Esophagus (tissue), 2 donors: ENCODE measurements at regions not wholly inside any gene's neighbourhood (a gene's known extent, or its start where the extent isn't known, plus 50 kb on each side); places are given as distances from the start of the nearest gene placed in this dataset.

Source experiments
- H3K27ac ChIP-seq, 2 donors: one replicate each; pipeline ENCODE4 v1.5.1; 2013; ENCODE audit warnings: low read depth in 2 of 2, mild to moderate bottlenecking in 2 of 2, inconsistent platforms in 1 of 2, low read length in 1 of 2, moderate library complexity in 1 of 2
- H3K27me3 ChIP-seq, 2 donors: one replicate each; pipeline ENCODE4 v1.6.1; 2013; ENCODE audit warnings: low read length in 2 of 2, control low read depth in 1 of 2, mild to moderate bottlenecking in 1 of 2; ENCODE audit not compliant: insufficient read depth in 2 of 2, control insufficient read depth in 1 of 2
- H3K36me3 ChIP-seq, 2 donors: one replicate each; pipeline ENCODE4 v1.6.1; 2013; ENCODE audit warnings: low read length in 1 of 2; ENCODE audit not compliant: control insufficient read depth in 2 of 2, insufficient read depth in 2 of 2
- H3K4me1 ChIP-seq, 2 donors: one replicate each; pipeline ENCODE4 v1.6.1; 2013; ENCODE audit warnings: low read length in 1 of 2; ENCODE audit not compliant: control insufficient read depth in 2 of 2, insufficient read depth in 2 of 2
- H3K4me3 ChIP-seq, 2 donors: one replicate each; pipeline ENCODE4 v1.5.1; 2013; ENCODE audit warnings: low read length in 2 of 2, mild to moderate bottlenecking in 2 of 2, low read depth in 1 of 2, moderate library complexity in 1 of 2
- H3K9me3 ChIP-seq, 2 donors: one replicate each; pipeline ENCODE4 v1.6.1; 2013; ENCODE audit warnings: mild to moderate bottlenecking in 2 of 2, low read depth in 1 of 2, low read length in 1 of 2, moderate library complexity in 1 of 2; ENCODE audit not compliant: control insufficient read depth in 2 of 2, insufficient read depth in 1 of 2
- WGBS, 2 donors: extraction: QIAGEN DNeasy Blood & Tissue Kit; methylation state at CpG; one replicate each; pipeline ENCODE4 v1.1.7; 2013; 5-methylcytosine and 5-hydroxymethylcytosine counted together
- donor health status: healthy with polysubstance abuse.
- donor health status: Bipolar disorder and iron deficiency.

DNA sequence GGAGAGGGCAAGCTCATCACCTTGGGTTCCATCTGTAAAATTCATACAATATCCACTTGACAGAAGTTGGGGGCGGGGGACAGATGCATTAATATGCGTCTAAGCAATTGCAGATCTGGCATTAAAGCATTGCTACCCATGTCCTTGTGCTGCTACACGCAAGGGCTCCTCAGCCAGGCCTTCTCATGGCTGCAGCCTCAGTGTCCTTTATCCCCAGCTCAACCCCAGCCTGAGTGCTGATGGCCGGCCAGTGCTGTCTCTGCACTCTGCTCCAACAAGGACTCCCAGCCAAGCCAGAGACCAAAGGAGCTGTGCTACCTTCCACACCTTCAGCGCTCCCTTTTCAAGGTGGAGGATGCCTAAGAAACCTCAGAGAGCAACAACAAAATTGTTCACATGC is 188.5 kb upstream of the STXBP5 start:
- Histone ChIP-seq H3K4me3 (no peak overlapping the region), H3K36me3 (no peaks in the 10 kb centered on the region), H3K27me3 (no peaks in the 10 kb centered on the region), H3K27ac (no peak overlapping the region), H3K4me1 (no peaks in the 10 kb centered on the region), H3K9me3 (no peaks in the 10 kb centered on the region)
- WGBS, 2 donors: 91 to 92% methylated on average over 5 of the region's 5 CpGs

DNA sequence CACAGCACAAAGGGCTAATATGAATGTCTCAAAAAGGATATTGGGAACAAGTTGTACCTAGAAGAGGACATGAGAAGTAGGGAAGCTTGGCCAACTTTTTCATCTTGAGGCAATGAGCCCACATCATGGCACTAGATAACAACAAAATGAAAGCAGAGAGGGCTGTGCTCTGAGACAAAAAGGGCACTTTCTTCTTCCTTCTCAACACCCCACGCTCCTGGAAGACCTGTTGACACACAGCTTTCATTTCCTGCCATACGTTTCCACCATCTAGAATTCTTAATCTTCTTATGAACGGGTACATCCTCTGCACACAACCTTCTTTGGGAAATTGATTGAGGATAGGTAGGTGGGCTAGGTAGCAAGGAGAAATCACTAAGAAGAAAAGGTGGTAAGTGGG is 187.8 kb upstream of the STXBP5 start:
- 66 to 74% methylated on average over 3 of the region's 3 CpGs for WGBS, 2 donors
- H3K36me3 ChIP-seq: no peaks in the 10 kb centered on the region
- no peaks in the 10 kb centered on the region for H3K9me3 ChIP-seq
- no peak overlapping the region for H3K27ac ChIP-seq
- no peak overlapping the region for H3K4me3 ChIP-seq
- H3K27me3 ChIP-seq: no peaks in the 10 kb centered on the region
- H3K4me1 ChIP-seq: no peaks in the 10 kb centered on the region

DNA sequence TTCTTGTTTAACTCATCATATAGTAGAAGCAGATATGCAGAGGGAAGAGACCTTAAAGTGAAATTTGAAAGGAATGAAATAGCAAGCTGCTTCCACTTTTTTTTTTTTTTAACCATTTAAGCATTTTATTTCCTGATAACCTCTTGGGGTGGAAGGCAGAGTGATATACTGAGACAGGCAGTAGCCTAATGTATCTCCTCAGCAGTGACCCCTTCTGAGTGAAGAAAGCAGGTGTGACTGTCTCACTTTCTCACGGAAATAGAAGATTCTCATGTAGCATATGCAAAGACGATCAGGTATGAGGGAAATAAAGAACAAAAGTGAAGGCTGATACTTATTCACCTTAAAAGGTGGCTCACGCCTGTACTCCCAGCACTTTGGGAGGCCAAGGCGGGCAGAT is 187.1 kb upstream of the STXBP5 start:
- Histone ChIP-seq H3K36me3 (no peaks in the 10 kb centered on the region), H3K9me3 (no peaks in the 10 kb centered on the region), H3K27ac (no peak overlapping the region), H3K4me3 (no peak overlapping the region), H3K27me3 (no peaks in the 10 kb centered on the region), H3K4me1 (no peaks in the 10 kb centered on the region)
- 86 to 87% methylated on average over 4 of the region's 4 CpGs for WGBS, 2 donors

DNA sequence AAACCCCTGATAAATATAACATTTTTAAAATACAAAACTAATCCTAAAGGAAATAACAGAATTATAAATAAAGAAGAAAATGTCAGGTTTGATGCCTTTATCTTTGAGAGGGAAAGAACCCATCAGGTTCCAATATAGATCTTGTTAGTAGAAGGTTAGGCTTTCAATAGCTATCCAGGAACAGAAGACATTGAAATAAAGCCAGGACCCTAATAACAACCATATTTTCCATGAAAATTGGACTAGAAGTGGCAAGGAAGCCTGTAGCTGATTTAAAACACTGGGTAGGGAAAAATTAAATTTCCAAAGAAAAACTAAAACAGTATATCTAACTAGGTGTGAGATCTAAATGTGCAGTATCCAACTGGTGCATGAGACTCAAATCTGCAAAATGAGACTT is 185.2 kb upstream of the STXBP5 start:
- Histone ChIP-seq H3K4me3 (no peak overlapping the region), H3K4me1 (no peaks in the 10 kb centered on the region), H3K27me3 (no peaks in the 10 kb centered on the region), H3K36me3 (no peaks in the 10 kb centered on the region), H3K9me3 (no peaks in the 10 kb centered on the region), H3K27ac (no peak overlapping the region)

DNA sequence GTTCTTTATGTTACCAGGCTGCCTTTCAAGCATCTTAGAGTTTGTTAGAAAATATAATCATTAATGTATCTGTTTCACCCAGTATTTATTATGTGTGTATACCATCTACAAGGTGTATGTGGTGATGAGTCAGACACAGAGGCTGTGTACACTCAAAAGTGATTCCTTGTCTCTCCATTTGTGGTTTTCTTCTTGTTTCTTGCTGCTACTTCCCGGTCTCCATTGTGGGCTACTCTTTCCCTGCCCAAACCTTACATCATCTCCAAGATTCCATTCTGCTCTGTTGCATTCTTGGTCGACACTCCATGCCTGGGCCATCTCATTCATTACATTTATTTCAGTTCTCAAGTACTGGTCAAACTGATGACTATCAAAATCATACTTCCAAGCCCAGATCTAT is 182.2 kb upstream of the STXBP5 start:
- H3K36me3 ChIP-seq: no peaks in the 10 kb centered on the region
- 74 to 76% methylated on average over 2 of the region's 2 CpGs for WGBS, 2 donors
- no peak overlapping the region for H3K27ac ChIP-seq
- H3K4me1 ChIP-seq: no peaks in the 10 kb centered on the region
- no peaks in the 10 kb centered on the region for H3K9me3 ChIP-seq
- H3K27me3 ChIP-seq: no peaks in the 10 kb centered on the region
- H3K4me3 ChIP-seq: no peak overlapping the region

DNA sequence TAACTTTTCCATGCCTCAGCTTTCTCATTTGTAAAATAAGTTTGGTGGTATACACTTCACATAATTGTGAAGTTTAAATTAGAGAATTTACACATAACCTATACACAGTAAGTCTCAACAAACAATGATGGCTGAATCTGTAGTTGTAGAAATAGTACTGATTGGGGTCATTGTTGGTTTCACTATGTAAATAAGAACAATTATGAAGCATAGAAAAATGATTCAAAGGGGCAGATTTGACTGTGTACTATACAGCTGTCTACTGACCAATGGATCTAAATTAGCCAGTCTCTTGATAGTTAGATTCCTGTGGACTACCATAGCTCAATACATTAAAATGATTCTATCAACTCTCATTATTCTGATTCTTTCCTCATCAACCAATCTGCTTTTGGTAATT is 181.1 kb upstream of the STXBP5 start:
- Histone ChIP-seq H3K27ac (no peak overlapping the region), H3K27me3 (no peaks in the 10 kb centered on the region), H3K4me3 (no peak overlapping the region), H3K4me1 (no peaks in the 10 kb centered on the region), H3K9me3 (no peaks in the 10 kb centered on the region), H3K36me3 (no peaks in the 10 kb centered on the region)

DNA sequence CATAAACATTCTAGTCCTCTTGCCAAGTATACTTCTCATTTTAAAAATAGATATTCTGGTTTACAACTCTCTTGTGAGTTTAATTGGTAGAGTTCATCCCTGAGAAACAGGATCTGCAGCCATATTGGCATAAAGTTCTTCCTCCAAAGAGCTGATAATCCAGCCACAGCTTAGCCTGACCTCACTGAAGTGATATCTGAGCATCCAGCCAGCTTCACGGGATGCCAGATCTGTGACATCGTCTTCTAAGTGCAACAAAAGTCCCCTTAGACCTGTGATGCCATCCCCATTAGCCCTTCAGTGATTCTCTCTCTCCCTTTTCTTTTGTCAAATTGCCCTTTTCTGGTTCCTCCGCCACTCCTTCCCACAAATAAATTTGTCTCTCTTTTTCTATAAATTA is 180.6 kb upstream of the STXBP5 start:
- WGBS, 2 donors: 81 to 83% methylated on average over 3 of the region's 3 CpGs
- no peak overlapping the region for H3K27ac ChIP-seq

DNA sequence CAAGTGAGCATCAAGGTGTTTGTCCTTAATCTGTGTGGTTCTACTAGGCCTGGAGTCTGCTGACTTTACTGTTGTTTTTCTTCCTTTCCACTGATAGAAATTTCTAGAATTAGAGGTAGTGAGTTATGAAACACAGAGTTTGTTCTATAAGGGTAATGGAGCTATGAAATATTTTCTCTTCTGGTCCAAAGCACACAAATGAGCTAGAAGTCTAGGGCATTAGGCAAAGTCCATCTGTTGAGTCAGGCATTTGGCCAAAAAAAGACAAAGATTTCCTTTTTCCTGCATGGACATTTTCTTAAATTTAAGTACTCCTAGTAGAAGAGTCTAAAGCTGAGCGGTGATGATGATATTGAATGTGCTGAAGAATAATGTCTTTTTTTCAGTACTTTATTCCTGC is 174.3 kb upstream of the STXBP5 start:
- no peak overlapping the region for H3K27ac ChIP-seq
- no peaks in the 10 kb centered on the region for H3K36me3 ChIP-seq
- H3K9me3 ChIP-seq: no peaks in the 10 kb centered on the region
- 95 to 100% methylated on average over 1 of the region's 1 CpG for WGBS, 2 donors
- H3K27me3 ChIP-seq: no peaks in the 10 kb centered on the region
- H3K4me3 ChIP-seq: no peak overlapping the region
- H3K4me1 ChIP-seq: no peaks in the 10 kb centered on the region

More for the DNA sequence above, 180.6 kb upstream of the STXBP5 start:
- H3K4me1 ChIP-seq: no peaks in the 10 kb centered on the region
- no peaks in the 10 kb centered on the region for H3K27me3 ChIP-seq
- H3K36me3 ChIP-seq: no peaks in the 10 kb centered on the region
- H3K4me3 ChIP-seq: no peak overlapping the region
- H3K9me3 ChIP-seq: no peaks in the 10 kb centered on the region

DNA sequence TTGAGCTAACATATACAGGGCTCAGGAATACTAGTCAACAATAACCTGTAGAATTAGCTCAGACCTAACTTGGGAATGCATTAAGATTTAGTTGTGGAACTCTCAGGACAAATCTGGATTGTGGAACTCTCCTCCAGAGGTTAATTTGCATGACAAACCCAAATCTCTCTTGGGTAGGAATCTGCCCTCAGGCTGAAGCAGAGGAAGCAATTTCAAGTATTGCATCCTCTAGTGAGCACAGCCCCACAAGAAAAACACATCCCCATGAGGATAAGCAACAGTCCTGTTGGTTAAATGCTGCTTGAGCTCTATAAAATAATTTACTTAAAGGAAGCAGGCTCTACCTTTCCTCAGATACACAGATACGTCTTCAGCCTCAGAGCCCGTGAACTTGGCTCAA is 170.9 kb upstream of the STXBP5 start:
- Histone ChIP-seq H3K4me1 (no peaks in the 10 kb centered on the region), H3K4me3 (no peak overlapping the region), H3K9me3 (no peaks in the 10 kb centered on the region), H3K36me3 (no peaks in the 10 kb centered on the region), H3K27me3 (no peaks in the 10 kb centered on the region), H3K27ac (no peak overlapping the region)
- WGBS, 2 donors: 45 to 57% methylated on average over 2 of the region's 2 CpGs

DNA sequence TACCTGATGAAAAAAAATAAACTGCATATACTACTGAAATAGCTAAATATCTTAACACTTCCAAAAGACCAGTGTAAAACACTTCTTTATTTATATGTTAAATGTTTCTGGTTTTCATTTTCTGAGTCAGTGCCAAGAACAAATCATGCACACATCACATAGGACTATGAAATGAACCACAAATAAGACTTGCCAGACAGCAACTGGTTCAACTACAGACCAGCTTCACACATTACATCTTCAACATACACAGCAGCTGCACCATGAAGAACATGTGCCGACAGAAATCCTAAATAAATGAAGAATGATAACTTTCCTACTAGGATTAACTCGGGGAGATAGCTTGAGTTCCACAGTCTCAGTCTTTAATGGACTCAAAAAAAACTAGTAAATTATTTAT is 168.3 kb upstream of the STXBP5 start:
- Histone ChIP-seq H3K27me3 (no peaks in the 10 kb centered on the region), H3K4me1 (no peaks in the 10 kb centered on the region), H3K9me3 (no peaks in the 10 kb centered on the region), H3K36me3 (no peaks in the 10 kb centered on the region), H3K27ac (no peak overlapping the region), H3K4me3 (no peak overlapping the region)
- 59 to 63% methylated on average over 2 of the region's 2 CpGs for WGBS, 2 donors
